ENCODE measurements at regions not wholly inside any gene's neighbourhood (a gene's known extent, or its start where the extent isn't known, plus 50 kb on each side); places are given as distances from the start of the nearest gene placed in this dataset.

GRCh38 chr16:79747688-79748087 lies 147.2 kb upstream of the MAF start:
- TF ChIP-seq CTCF (IDR thresholded peaks at IDR 0.05; ENCODE audit: unreplicated experiment in 3 of 3): no peak
- H3K4me3 Mint-ChIP-seq: no peak overlapping the region
- no peaks in the 10 kb centered on the region for H3K36me3 Mint-ChIP-seq (ENCODE audit: low read depth)
- H3K27me3 Mint-ChIP-seq (ENCODE audit: low read depth): no peaks in the 10 kb centered on the region
- H3K27ac Mint-ChIP-seq: no peak overlapping the region
- peaks cover 12% of the 10 kb centered on the region for H3K4me1 Mint-ChIP-seq
- H3K9me3 Mint-ChIP-seq: peaks cover 10% of the 10 kb centered on the region

- H3K27me3 Mint-ChIP-seq (ENCODE audit: low read depth): no peaks in the 10 kb centered on the region
- no peaks in the 10 kb centered on the region for H3K4me1 Mint-ChIP-seq
- peak overlapping the region in 2 of 3 experiments; percentile 28 to 78 for H3K27ac Mint-ChIP-seq
- no peaks in the 10 kb centered on the region for H3K36me3 Mint-ChIP-seq (ENCODE audit: low read depth)
- no peak overlapping the region for H3K4me3 Mint-ChIP-seq
- H3K9me3 Mint-ChIP-seq: no peaks in the 10 kb centered on the region
- TF ChIP-seq CTCF (IDR thresholded peaks at IDR 0.05; ENCODE audit: unreplicated experiment in 3 of 3): no peak
These were observed 139.7 kb upstream of the MAF start for GRCh38 chr16:79740252-79740651.

GRCh38 chr16:79735271-79735670 lies 134.7 kb upstream of the MAF start:
- Mint-ChIP-seq H3K27me3 (ENCODE audit: low read depth) (no peaks in the 10 kb centered on the region), H3K4me3 (no peak overlapping the region), H3K4me1 (no peaks in the 10 kb centered on the region), H3K27ac (no peak overlapping the region), H3K9me3 (peaks cover 3% of the 10 kb centered on the region), H3K36me3 (ENCODE audit: low read depth) (no peaks in the 10 kb centered on the region)
- no peak for TF ChIP-seq CTCF (IDR thresholded peaks at IDR 0.05; ENCODE audit: unreplicated experiment in 3 of 3)

- Mint-ChIP-seq H3K27me3 (ENCODE audit: low read depth) (no peaks in the 10 kb centered on the region), H3K4me3 (no peak overlapping the region), H3K36me3 (ENCODE audit: low read depth) (no peaks in the 10 kb centered on the region), H3K9me3 (peaks cover 3% of the 10 kb centered on the region), H3K4me1 (no peaks in the 10 kb centered on the region), H3K27ac (no peak overlapping the region)
- no peak for TF ChIP-seq CTCF (IDR thresholded peaks at IDR 0.05; ENCODE audit: unreplicated experiment in 3 of 3)
These were observed 134.2 kb upstream of the MAF start for GRCh38 chr16:79734721-79735120.

- no peaks in the 10 kb centered on the region for H3K36me3 Mint-ChIP-seq (ENCODE audit: low read depth)
- peaks cover 5% of the 10 kb centered on the region for H3K4me1 Mint-ChIP-seq
- H3K27ac Mint-ChIP-seq: no peak overlapping the region
- no peaks in the 10 kb centered on the region for H3K27me3 Mint-ChIP-seq (ENCODE audit: low read depth)
- H3K4me3 Mint-ChIP-seq: no peak overlapping the region
- H3K9me3 Mint-ChIP-seq: peaks cover 3% of the 10 kb centered on the region
- TF ChIP-seq CTCF (IDR thresholded peaks at IDR 0.05; ENCODE audit: unreplicated experiment in 3 of 3): no peak
These were observed 128.3 kb upstream of the MAF start for GRCh38 chr16:79728923-79729240.

- Mint-ChIP-seq H3K4me3 (no peak overlapping the region), H3K27me3 (ENCODE audit: low read depth) (no peaks in the 10 kb centered on the region), H3K36me3 (ENCODE audit: low read depth) (no peaks in the 10 kb centered on the region), H3K27ac (no peak overlapping the region), H3K9me3 (peaks cover 3% of the 10 kb centered on the region), H3K4me1 (peaks cover 5% of the 10 kb centered on the region)
- no peak for TF ChIP-seq CTCF (IDR thresholded peaks at IDR 0.05; ENCODE audit: unreplicated experiment in 3 of 3)
These were observed 127.7 kb upstream of the MAF start for GRCh38 chr16:79728048-79728922.

Measured in nephron (organoid).